ENCODE measurements at regions not wholly inside any gene's neighbourhood (a gene's known extent, or its start where the extent isn't known, plus 50 kb on each side); places are given as distances from the start of the nearest gene placed in this dataset.
"Not testable (repeated sequence)": the region's sequence is repeated elsewhere in the genome, so short reads cannot be mapped to it uniquely, and the experiment has no call there.

DNA sequence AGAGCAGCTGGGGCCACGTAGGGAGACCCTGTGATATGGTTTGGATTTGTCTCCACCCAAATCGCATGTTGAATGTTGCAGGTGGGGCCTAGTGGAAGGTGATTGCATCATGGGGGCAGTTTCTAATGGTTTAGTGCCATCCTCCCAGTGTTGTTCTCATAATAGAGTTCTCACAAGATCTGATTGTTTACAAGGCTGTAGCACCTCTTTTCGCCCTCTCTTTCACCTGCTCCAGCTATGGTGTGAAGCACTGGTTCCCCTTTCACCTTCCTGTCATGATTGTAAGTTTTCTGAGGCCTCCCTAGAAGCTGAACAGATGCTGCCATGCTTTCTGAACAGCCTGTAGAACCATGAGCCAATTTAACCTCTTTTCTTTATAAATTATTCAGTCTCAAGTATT, 198.9 kb upstream of the CBLB start:
- Histone ChIP-seq H3K36me3 (no peaks in the 10 kb centered on the region), H3K4me3 (no peak overlapping the region), H3K27ac (replicated peaks) (peak overlapping the region; percentile 57), H3K4me1 (peaks cover 20% of the 10 kb centered on the region), H3K27me3 (ENCODE audit: low read depth) (no peaks in the 10 kb centered on the region), H3K9me3 (replicated peaks) (peaks cover 24% of the 10 kb centered on the region)
- TF ChIP-seq CTCF (IDR thresholded peaks at IDR 0.05; ENCODE audit: borderline replicate concordance): no peak
- no peak for DNase-seq
- intact Hi-C loops (cut with micrococcal nuclease): no loop called here

- Histone ChIP-seq H3K27me3 (ENCODE audit: low read depth) (no peaks in the 10 kb centered on the region), H3K27ac (replicated peaks) (peak overlapping the region; percentile 57), H3K9me3 (replicated peaks) (peaks cover 22% of the 10 kb centered on the region), H3K4me1 (peaks cover 20% of the 10 kb centered on the region), H3K4me3 (no peak overlapping the region), H3K36me3 (no peaks in the 10 kb centered on the region)
- intact Hi-C loops (cut with micrococcal nuclease): no loop called here
- no peak for TF ChIP-seq CTCF (IDR thresholded peaks at IDR 0.05; ENCODE audit: borderline replicate concordance)
- no peak for DNase-seq
These were observed 199.6 kb upstream of the CBLB start for GRCh38 chr3:106068381-106068780.

DNA sequence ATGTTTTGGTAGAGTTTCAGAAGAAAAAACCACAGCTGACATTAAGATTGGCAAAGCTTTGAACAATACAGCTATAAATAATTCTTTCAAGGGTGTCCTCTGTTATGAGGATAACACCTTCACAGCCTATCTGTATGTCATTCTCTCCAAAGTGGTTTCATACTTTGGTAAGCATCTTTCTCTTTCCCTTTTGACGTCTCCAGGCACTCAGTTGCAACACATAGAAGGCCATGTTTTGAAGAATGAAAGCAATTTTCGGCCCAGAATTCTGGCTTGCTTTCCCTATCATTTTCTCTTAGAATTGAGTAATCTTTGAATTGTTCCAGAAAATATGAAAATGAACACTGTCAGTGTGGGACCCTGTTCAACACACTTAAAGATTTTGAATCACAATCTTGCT, 200.0 kb upstream of the CBLB start:
- intact Hi-C loops (cut with micrococcal nuclease): no loop called here
- Histone ChIP-seq H3K4me1 (peaks cover 20% of the 10 kb centered on the region), H3K36me3 (no peaks in the 10 kb centered on the region), H3K27me3 (ENCODE audit: low read depth) (no peaks in the 10 kb centered on the region), H3K4me3 (no peak overlapping the region), H3K9me3 (replicated peaks) (peaks cover 18% of the 10 kb centered on the region), H3K27ac (replicated peaks) (peak overlapping the region; percentile 57)
- TF ChIP-seq CTCF (IDR thresholded peaks at IDR 0.05; ENCODE audit: borderline replicate concordance): no peak
- DNase-seq: no peak

DNA sequence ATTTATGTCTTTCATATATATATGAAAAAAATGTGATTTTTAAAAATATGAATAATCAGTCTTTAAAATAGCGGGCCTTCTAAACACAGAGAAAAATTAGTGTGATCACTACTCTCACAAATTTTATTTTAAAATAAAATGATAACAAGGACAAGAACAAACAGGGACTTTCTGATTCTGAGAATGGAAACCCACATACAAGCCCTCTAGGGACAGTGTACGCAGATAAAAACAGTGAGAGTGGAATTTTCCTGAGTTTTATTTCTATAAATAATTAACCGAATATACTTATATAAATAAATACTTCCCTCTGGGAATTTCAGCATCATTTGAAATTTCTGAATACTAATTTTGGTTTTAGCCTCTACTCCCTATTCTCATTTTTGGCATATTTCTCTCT, 201.4 kb upstream of the CBLB start:
- DNase-seq: no peak
- no peak for TF ChIP-seq CTCF (IDR thresholded peaks at IDR 0.05; ENCODE audit: borderline replicate concordance)
- peaks cover 4% of the 10 kb centered on the region for H3K9me3 ChIP-seq (replicated peaks)
- H3K4me3 ChIP-seq: no peak overlapping the region
- H3K4me1 ChIP-seq: peaks cover 20% of the 10 kb centered on the region
- no peaks in the 10 kb centered on the region for H3K36me3 ChIP-seq
- H3K27me3 ChIP-seq (ENCODE audit: low read depth): no peaks in the 10 kb centered on the region
- intact Hi-C loops (cut with micrococcal nuclease): no loop called here
- H3K27ac ChIP-seq (replicated peaks): peak overlapping the region; percentile 57

- DNase-seq: no peak
- intact Hi-C loops (cut with micrococcal nuclease): no loop called here
- TF ChIP-seq CTCF (IDR thresholded peaks at IDR 0.05; ENCODE audit: borderline replicate concordance): no peak
These were observed 202.5 kb upstream of the CBLB start for GRCh38 chr3:106071306-106071705.

GRCh38 chr3:106072596-106072995, 203.8 kb upstream of the CBLB start:
- DNase-seq; H3K4me3 ChIP-seq; intact Hi-C loops (cut with micrococcal nuclease); H3K27ac ChIP-seq (replicated peaks); H3K27me3 ChIP-seq (ENCODE audit: low read depth); H3K36me3 ChIP-seq; H3K9me3 ChIP-seq (replicated peaks): not testable (repeated sequence)
- peaks cover 20% of the 10 kb centered on the region for H3K4me1 ChIP-seq

More at GRCh38 chr3:106071306-106071705, 202.5 kb upstream of the CBLB start:
- Histone ChIP-seq H3K36me3 (no peaks in the 10 kb centered on the region), H3K4me3 (no peak overlapping the region), H3K4me1 (peaks cover 20% of the 10 kb centered on the region), H3K27ac (replicated peaks) (peak overlapping the region; percentile 57), H3K27me3 (ENCODE audit: low read depth) (no peaks in the 10 kb centered on the region), H3K9me3 (replicated peaks) (no peaks in the 10 kb centered on the region)

GRCh38 chr3:106073806-106074205, 205.0 kb upstream of the CBLB start:
- peaks cover 11% of the 10 kb centered on the region for H3K4me1 ChIP-seq
- H3K4me3 ChIP-seq; H3K9me3 ChIP-seq (replicated peaks); H3K36me3 ChIP-seq; intact Hi-C loops (cut with micrococcal nuclease); DNase-seq; H3K27me3 ChIP-seq (ENCODE audit: low read depth); H3K27ac ChIP-seq (replicated peaks): not testable (repeated sequence)

DNA sequence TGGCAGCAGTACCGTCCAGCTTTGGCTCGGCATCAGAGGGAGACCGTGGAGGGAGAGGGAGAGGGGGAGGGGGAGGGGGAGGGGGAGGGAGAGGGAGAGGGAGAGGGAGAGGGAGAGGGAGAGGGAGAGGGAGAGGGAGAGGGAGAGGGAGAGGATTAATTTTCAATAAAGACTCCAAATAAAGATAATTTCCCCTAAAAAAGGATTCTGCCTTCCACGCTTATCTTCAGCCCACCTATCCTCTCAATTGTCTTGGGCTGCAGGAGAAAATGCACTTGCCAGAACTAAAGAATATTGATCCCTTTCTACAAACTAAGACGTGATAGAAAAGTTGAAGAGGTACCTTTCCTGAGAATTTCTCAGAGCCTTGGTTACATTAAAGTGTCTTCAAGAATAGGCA, 206.9 kb upstream of the CBLB start:
- H3K36me3 ChIP-seq; intact Hi-C loops (cut with micrococcal nuclease): not testable (repeated sequence)

More for the DNA sequence above, 206.9 kb upstream of the CBLB start:
- not testable (repeated sequence) for H3K27ac ChIP-seq (replicated peaks); H3K9me3 ChIP-seq (replicated peaks); H3K4me3 ChIP-seq; H3K4me1 ChIP-seq; DNase-seq; H3K27me3 ChIP-seq (ENCODE audit: low read depth)
